ENCODE measurements at regions not wholly inside any gene's neighbourhood (a gene's known extent, or its start where the extent isn't known, plus 50 kb on each side); places are given as distances from the start of the nearest gene placed in this dataset.

DNA sequence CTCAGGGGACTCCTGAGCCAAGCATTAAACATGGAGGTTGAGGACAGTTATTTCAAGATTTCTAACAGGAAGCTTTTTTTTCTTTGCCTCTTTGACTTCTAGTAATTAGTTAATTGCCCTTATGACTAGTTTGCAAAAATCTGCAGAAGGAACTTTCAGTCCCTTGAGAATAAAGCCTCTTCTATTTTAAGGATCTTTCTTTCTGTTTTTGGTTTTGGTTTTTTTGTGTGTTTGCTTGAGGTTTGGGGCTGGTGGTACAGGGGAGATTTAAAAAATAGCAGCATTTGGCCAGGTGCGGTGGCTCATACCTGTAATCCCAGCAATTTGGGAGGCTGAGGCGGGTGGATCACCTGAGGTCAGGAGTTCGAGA is 259.3 kb downstream of the BMP7 start:
- TF ChIP-seq, protein P1, sequence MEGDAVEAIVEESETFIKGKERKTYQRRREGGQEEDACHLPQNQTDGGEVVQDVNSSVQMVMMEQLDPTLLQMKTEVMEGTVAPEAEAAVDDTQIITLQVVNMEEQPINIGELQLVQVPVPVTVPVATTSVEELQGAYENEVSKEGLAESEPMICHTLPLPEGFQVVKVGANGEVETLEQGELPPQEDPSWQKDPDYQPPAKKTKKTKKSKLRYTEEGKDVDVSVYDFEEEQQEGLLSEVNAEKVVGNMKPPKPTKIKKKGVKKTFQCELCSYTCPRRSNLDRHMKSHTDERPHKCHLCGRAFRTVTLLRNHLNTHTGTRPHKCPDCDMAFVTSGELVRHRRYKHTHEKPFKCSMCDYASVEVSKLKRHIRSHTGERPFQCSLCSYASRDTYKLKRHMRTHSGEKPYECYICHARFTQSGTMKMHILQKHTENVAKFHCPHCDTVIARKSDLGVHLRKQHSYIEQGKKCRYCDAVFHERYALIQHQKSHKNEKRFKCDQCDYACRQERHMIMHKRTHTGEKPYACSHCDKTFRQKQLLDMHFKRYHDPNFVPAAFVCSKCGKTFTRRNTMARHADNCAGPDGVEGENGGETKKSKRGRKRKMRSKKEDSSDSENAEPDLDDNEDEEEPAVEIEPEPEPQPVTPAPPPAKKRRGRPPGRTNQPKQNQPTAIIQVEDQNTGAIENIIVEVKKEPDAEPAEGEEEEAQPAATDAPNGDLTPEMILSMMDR (IDR thresholded peaks at IDR 0.05; ENCODE audit: low read depth) = no peak

DNA sequence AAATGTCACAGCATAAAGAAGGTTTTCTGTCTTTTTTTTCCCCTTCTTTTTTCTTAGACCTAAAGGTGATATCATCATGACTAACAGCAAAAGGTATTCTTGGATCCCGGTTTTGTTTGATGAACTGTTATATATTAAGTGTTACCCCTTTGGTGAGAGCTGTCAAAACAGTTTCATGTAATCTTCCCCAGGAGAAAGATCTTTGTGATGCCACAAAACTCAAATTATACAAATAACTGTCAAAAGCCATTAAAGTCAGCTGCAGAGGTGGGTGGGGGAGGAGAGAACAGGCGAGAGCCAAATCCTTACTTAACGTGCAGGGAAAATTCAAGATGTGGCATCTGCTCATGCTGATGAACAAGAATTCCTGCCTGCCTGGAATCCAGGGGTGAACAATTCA is 258.2 kb downstream of the BMP7 start:
- TF ChIP-seq, protein P1 (IDR thresholded peaks at IDR 0.05; ENCODE audit: low read depth) = no peak

DNA sequence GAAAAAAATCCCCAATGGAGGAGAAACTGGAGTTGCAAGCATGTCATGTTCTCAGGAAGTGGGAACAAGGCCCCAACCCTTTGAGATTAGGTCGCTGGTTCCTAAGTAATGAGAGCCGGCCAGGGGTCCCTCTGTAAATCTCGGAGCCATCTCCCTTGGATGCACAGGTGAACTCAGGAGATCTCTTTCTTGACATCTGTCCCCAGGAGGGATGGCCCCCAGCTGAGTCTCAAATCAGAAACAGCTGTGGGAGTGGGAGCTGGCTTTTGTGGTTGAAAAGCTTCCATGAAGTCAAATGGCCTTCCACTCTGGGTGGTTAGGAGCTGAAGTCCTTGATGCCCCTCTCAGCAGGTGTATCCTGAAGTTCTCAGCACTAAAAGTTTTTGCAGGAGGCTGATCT is 257.1 kb downstream of the BMP7 start:
- TF ChIP-seq, protein P1 (IDR thresholded peaks at IDR 0.05; ENCODE audit: low read depth) = no peak

DNA sequence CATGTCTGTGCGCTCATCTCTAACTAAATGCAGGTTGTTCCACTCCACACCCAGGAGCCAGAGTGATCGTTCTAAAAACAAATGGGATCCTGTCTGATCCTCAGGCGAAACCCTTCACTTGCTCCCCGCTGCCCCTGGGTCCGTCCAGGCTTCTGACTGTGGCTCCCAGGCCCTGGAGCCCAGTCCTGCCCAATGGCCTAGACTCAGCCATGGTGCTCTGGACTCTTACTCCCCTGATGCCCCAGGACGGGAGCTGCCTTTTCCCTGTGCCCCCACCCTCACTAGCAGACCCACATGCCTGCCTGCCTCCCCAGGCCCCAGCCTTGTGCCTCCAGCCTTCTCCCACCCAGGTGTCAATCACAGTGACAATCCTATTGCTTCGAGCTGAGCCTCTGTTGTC is 256.7 kb downstream of the BMP7 start:
- TF ChIP-seq, protein P1 (IDR thresholded peaks at IDR 0.05; ENCODE audit: low read depth) = no peak

DNA sequence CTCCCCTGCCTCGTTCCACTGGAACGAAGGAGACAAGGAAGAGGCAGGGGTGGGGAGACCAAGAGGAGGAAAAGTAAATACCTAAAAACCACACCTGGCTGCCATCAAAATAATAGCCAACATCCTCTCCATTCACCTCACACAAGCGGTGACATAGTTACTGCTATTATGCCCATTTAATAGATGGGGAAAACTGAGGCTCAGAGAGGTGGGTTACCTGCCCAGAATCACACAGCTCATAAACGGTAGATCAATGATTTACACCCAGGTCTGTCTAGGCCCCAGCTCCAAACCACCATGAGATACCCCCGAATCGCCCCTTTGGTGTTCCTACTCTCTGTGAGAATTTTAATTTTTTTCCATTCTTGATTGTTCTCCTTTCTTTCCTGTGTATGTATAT is 253.8 kb downstream of the BMP7 start:
- TF ChIP-seq, protein P1 (IDR thresholded peaks at IDR 0.05; ENCODE audit: low read depth) = no peak

DNA sequence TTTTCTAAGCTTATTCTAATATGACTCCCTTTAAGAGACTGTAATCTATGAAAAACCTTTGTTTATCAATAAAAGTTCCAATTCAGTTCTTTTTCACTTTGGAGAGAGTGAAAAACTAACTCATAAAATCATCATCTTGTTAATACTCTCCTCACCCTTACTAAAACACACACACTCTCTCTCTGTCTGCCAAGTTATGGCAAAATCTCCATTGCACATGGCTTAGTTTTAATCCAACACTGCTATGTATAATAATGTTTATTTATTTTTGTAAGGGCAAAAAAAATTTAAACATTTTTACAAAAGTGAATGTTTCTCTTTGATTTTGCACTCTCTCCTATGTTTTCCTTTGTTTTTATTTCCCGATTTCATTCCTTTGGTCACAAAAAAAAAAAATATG is 253.2 kb downstream of the BMP7 start:
- TF ChIP-seq, protein P1 (IDR thresholded peaks at IDR 0.05; ENCODE audit: low read depth) = no peak

DNA sequence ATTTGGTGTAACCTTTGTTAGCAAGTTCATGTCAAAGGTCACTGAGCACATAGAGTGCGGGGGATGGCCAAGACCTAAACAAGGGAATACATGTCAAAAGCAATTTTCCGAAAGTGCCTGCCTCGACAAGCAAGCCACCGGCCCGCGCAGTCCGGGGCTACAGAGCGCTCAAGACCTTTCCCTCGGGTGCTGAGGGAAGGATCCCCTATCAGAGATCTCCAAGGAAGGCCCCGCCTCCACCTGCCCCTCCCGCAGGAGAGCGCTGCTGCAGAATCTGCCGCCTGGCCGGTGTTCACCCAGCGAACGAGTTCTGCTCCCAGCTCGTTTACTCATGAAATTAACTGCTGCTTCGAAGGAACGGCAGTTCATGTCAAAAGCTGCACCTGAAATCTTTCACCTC is 252.7 kb downstream of the BMP7 start:
- TF ChIP-seq, protein P1 (IDR thresholded peaks at IDR 0.05; ENCODE audit: low read depth) = no peak

DNA sequence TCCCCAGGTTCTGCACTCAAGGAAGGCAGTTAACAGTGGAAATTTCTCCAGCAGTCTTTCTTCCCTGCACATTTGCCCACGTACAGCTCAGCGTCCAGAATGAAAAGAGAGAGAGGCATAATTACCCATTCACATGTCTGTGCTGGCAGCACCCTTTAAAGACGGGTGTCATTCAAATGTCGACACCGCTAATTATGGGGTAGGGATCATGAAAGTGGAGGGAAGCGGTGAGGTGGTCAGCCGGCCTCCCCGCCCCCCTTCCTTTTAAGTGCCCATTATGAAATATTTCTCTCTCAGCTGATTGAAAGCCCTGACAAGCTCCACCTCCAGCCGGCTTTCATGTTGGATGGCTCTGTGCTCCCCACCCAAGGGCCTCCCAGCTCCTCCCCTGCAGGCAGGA is 246.1 kb downstream of the BMP7 start:
- TF ChIP-seq, protein P1 (IDR thresholded peaks at IDR 0.05; ENCODE audit: low read depth) = no peak
